ENCODE measurements at regions not wholly inside any gene's neighbourhood (a gene's known extent, or its start where the extent isn't known, plus 50 kb on each side); places are given as distances from the start of the nearest gene placed in this dataset.

- TF ChIP-seq CTCF (tag by site-specific recombination; IDR thresholded peaks at IDR 0.05) (no peak), SP2 (tag by site-specific recombination; IDR thresholded peaks at IDR 0.05) (no peak), ZNF549 (tag by site-specific recombination; IDR thresholded peaks at IDR 0.05) (no peak), ZBTB8A (tag by site-specific recombination; IDR thresholded peaks at IDR 0.05) (no peak), PBX3 (CRISPR knock-in tag; IDR thresholded peaks at IDR 0.05) (no peak), ZNF624 (tag by site-specific recombination; IDR thresholded peaks at IDR 0.05) (no peak), ZNF768 (tag by site-specific recombination; IDR thresholded peaks at IDR 0.05) (no peak), SETDB1 (IDR thresholded peaks at IDR 0.05; ENCODE audit: insufficient read length, low read length) (no peak), ZNF510 (tag by site-specific recombination; IDR thresholded peaks at IDR 0.05; ENCODE audit: insufficient replicate concordance) (no peak), ZNF571 (tag by site-specific recombination; IDR thresholded peaks at IDR 0.05) (no peak)
Measured at GRCh38 chr2:136394136-136395060, 276.4 kb upstream of the CXCR4 start.
